NCI-H146 treated with DMSO at 0.1 percent for 48 hours (cell line): ENCODE measurements at regions not wholly inside any gene's neighbourhood (a gene's known extent, or its start where the extent isn't known, plus 50 kb on each side); places are given as distances from the start of the nearest gene placed in this dataset.
"Not testable (repeated sequence)": the region's sequence is repeated elsewhere in the genome, so short reads cannot be mapped to it uniquely, and the experiment has no call there.

Source experiments
- DNase-seq: peaks from one replicate; lab custom pipeline; 2025; ENCODE audit not compliant: unreplicated experiment; lab: John Stamatoyannopoulos, UW

DNA sequence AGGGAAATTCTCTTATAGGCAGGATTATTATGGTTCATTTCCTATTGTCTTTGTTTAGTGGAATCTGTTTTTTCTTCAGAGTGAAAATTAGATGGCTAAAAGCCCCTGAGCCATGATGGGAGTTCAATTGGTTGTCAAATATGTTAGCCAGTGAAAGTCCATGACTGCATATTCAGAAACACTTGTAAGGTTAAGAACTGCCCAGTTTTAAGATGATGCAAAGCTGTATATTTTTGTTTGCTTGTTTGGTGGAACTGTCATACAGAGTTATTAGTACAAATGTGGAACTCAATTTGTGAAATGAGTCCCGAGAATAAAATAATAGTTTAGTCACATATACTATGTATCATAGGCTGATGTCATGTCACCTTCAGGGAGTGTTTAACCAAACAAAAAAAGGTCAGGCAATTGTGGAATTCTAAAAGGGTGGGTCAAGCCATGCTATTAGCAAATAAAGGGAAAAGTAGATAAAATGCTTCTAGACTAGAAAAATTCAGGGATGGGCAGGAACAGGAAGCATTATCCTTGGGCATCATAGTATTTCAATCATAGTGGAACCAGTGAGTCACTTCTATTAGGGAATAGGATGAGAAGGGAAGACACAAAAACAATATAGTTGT lies 248.3 kb upstream of the SLITRK1 start:
- DNase-seq = peak; percentile 25

- no peak for DNase-seq
Observed at GRCh38 chr13:84129966-84130365, 247.7 kb upstream of the SLITRK1 start.

- no peak for DNase-seq
Observed at GRCh38 chr13:84127597-84128128, 245.4 kb upstream of the SLITRK1 start.

DNA sequence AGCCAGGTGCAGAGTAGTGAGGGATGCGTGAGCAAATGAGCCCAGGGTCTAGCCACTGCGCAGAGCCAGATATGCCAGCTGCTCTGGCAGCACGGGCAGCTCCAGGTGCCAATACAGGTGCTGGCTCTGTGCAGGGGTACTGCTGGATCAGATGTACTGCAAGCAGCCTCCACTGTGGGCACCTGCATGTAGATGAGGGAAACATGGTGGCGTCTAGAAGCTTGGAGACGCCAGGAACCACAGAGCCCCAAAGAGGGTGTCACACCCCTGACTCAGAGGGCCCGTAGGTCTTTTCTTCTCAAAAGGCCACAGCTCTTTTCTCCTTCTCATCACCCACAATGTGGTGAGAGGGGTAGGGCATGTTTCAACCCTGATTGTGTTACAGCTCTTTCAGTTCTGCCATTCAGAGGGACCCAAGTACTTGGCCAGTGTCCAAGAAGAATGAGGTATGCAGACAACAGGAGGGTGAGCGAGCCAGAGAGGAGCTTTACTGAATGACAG lies 244.4 kb upstream of the SLITRK1 start:
- peak; percentile 5 for DNase-seq

DNA sequence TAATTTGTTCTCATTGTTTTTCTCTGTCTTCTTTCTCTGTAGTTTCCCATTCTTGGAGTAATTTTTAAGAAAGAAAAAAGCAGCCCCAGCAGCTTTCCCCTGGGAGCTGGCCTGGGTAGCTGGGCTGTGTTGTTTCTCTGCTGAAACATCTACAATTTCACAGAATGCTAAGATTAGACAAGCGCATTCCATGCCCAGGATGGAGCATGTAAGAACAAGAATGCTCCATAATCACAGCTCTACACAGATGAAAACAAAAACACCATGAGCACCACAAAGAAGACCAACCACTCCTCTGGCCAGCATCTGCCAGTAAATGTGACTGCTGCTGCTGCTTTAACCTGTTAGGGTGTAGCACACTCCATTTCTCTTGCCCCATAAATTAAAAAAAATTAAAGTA lies 239.2 kb upstream of the SLITRK1 start:
- DNase-seq = no peak

- no peak for DNase-seq
Observed at GRCh38 chr13:84118839-84119409, 236.7 kb upstream of the SLITRK1 start.

GRCh38 chr13:84098273-84098672 lies 216.0 kb upstream of the SLITRK1 start:
- no peak for DNase-seq

GRCh38 chr13:84097148-84097547 lies 214.9 kb upstream of the SLITRK1 start:
- no peak for DNase-seq

- DNase-seq = no peak
Observed at GRCh38 chr13:84096216-84096615, 213.9 kb upstream of the SLITRK1 start.

GRCh38 chr13:84088996-84089395 lies 206.7 kb upstream of the SLITRK1 start:
- no peak for DNase-seq

GRCh38 chr13:84086847-84087162 lies 204.5 kb upstream of the SLITRK1 start:
- DNase-seq = no peak

GRCh38 chr13:84086098-84086846 lies 204.0 kb upstream of the SLITRK1 start:
- not testable (repeated sequence) for DNase-seq

- DNase-seq = no peak
Observed at GRCh38 chr13:84082462-84082861, 200.2 kb upstream of the SLITRK1 start.

DNA sequence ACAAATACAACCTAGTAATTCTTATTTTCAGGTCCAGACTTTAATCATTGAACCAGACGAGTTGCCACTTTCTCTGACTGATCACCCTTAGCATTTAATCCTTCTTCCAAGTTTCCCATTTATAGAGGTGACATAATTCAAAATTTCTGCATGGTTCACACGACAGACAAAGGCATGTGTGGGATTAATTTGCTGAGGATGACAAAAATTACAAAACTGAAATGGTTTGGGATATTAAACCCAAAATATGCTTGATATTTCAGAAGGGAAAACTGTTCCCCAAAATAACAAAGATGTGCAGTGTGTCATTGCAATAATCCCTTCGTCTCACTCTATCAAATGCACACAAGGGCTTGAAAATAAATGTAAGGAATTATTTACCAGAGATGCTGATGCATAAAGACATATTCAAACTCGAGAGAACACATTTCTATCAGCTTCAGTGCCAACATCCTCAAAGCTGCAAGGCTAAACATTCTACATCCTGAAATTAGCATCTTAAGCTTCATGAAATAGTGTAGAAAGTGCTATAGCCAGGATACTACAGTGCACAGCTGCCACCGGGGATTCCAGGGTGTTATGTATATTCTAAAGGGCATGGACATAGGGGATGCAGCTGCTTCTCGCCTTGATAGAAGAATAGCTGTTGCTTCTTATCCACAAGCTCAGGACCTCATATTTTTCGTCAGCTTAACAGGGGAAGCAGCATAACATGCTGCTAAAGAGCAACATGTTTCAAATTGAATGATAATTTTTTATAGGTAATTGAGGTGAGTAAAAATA lies 198.7 kb upstream of the SLITRK1 start:
- no peak for DNase-seq

- DNase-seq = no peak
Observed at GRCh38 chr13:84077271-84077670, 195.0 kb upstream of the SLITRK1 start.

DNA sequence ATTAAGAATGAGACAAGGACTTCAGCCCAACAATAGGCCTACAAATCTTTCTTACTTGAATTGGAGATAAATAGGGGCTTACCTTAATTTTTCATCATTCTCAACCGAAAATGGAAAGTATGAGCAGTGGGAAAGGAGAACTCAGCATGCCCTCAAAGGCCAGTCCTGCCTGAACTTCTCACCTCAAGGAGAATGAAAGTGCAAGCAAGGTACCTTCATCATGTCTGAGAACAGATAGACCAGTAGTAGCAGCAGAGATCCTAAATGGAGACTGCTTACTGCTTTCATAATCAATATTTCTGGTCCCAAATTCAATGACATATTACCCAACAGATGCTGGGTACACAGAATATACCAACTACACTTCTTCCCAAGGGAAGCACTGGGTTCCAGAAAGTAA lies 194.0 kb upstream of the SLITRK1 start:
- DNase-seq = no peak

DNA sequence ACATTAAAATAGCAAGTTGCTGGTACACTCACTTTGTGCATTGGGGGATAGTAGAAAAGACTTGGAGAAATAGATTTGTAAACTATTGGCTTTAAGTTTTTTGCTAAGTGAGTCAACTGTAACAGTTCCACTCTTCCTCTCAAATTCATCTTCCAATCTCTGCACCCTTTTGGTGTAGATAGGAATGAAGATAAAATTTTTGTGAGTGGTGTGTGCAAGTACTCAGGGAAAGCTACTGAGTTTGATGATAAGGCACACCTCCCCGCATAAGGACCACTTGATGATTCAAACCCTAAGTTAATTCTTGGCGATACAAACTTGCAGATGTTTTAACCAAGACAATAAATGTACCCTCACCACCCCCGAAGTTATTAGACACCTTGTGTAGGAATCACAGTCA lies 168.3 kb upstream of the SLITRK1 start:
- DNase-seq = no peak

- DNase-seq = no peak
Observed at GRCh38 chr13:84049443-84050219, 167.4 kb upstream of the SLITRK1 start.

- DNase-seq = no peak
Observed at GRCh38 chr13:84044805-84045204, 162.5 kb upstream of the SLITRK1 start.

DNA sequence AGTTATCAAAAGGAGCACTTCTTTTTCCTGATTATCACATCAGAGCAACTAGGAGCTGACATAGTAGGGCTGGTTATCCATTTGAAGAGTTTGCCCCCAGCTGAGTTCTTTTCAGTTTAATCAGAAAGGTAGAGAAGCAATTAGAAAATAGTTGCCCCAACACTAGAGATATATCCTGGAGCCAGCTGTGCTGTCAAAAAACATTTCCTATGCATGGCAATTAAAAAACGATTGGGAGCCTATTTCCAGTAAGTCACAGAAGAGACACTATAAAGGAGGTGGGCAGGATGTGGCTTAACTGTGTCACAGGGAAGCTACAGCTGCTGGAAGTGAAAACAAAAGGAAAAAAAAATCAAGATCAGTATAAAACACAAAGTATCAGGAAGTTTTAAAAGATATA lies 155.7 kb upstream of the SLITRK1 start:
- peak; percentile 68 for DNase-seq

- no peak for DNase-seq
Observed at GRCh38 chr13:84032116-84032515, 149.8 kb upstream of the SLITRK1 start.
